GM12873 (cell line): ENCODE measurements at regions not wholly inside any gene's neighbourhood (a gene's known extent, or its start where the extent isn't known, plus 50 kb on each side); places are given as distances from the start of the nearest gene placed in this dataset.

ENCODE experiments used
- TF ChIP-seq, protein P1 (sequence below): IDR thresholded peaks from 2 replicates; pipeline ENCODE4 v1.5.1; 2012; ENCODE audit warnings: low read depth, mild to moderate bottlenecking, moderate library complexity, low read length, control low read depth; ENCODE audit not compliant: insufficient read depth; ENCODE audit errors: missing control alignments

DNA sequence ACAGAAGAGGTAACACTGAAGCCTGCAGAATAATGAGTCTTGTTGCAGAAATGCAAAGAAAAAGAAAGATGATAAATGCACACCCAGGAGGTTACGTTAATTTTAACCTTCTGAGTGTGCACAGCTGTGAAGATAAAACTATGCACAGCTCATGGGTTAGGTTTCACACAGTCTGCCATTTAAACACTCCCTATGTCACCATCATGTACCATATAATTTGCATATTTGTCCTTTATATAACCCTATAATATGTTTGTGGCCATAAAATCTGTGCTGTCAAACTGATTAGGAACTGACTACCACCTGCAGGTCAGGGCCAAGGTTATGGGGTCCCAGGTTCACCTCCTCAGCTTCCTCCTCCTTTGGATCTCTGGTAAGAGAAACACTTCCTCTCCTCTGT, 205.5 kb downstream of the RPIA start:
- TF ChIP-seq, protein P1, sequence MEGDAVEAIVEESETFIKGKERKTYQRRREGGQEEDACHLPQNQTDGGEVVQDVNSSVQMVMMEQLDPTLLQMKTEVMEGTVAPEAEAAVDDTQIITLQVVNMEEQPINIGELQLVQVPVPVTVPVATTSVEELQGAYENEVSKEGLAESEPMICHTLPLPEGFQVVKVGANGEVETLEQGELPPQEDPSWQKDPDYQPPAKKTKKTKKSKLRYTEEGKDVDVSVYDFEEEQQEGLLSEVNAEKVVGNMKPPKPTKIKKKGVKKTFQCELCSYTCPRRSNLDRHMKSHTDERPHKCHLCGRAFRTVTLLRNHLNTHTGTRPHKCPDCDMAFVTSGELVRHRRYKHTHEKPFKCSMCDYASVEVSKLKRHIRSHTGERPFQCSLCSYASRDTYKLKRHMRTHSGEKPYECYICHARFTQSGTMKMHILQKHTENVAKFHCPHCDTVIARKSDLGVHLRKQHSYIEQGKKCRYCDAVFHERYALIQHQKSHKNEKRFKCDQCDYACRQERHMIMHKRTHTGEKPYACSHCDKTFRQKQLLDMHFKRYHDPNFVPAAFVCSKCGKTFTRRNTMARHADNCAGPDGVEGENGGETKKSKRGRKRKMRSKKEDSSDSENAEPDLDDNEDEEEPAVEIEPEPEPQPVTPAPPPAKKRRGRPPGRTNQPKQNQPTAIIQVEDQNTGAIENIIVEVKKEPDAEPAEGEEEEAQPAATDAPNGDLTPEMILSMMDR: no peak

- TF ChIP-seq, protein P1: no peak
Measured at GRCh38 chr2:88897715-88898114, 206.2 kb downstream of the RPIA start.

- TF ChIP-seq, protein P1: no peak
Measured at GRCh38 chr2:88903749-88904353, 212.4 kb downstream of the RPIA start.

- TF ChIP-seq, protein P1: no peak
Measured at GRCh38 chr2:88913280-88913679, 221.8 kb downstream of the RPIA start.

- TF ChIP-seq, protein P1: no peak
Measured at GRCh38 chr2:88919087-88919738, 227.7 kb downstream of the RPIA start.

DNA sequence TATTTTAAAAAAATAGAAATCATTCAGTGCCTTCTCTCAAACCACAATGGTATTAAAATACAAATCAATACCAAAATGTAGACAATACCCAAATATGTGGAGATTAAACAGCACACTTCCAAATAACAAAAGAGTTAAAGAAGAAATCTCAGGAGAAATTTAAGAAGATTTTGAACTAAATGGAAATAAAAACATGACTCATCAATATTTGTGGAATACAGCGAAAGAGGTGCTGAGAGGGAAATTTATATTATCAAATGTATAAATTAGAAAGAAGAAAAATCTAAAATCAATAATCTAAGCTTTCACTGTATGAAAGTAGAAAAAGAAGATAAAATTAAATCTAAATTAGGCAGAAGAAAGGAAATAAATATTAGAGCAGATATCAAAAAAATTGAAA, 233.1 kb downstream of the RPIA start:
- TF ChIP-seq, protein P1: no peak

GRCh38 chr2:88925770-88926462, 234.4 kb downstream of the RPIA start:
- TF ChIP-seq, protein P1: no peak
